ENCODE measurements at regions not wholly inside any gene's neighbourhood (a gene's known extent, or its start where the extent isn't known, plus 50 kb on each side); places are given as distances from the start of the nearest gene placed in this dataset.

GRCh38 chr4:130820448-130820847 is 1724.5 kb downstream of the C4orf33 start:
- TF ChIP-seq, protein P1, sequence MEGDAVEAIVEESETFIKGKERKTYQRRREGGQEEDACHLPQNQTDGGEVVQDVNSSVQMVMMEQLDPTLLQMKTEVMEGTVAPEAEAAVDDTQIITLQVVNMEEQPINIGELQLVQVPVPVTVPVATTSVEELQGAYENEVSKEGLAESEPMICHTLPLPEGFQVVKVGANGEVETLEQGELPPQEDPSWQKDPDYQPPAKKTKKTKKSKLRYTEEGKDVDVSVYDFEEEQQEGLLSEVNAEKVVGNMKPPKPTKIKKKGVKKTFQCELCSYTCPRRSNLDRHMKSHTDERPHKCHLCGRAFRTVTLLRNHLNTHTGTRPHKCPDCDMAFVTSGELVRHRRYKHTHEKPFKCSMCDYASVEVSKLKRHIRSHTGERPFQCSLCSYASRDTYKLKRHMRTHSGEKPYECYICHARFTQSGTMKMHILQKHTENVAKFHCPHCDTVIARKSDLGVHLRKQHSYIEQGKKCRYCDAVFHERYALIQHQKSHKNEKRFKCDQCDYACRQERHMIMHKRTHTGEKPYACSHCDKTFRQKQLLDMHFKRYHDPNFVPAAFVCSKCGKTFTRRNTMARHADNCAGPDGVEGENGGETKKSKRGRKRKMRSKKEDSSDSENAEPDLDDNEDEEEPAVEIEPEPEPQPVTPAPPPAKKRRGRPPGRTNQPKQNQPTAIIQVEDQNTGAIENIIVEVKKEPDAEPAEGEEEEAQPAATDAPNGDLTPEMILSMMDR (IDR thresholded peaks at IDR 0.05), result no peak
- no peak for TF ChIP-seq CHD2 (IDR thresholded peaks at IDR 0.05; ENCODE audit: low read length, partially characterized antibody)

Data from A549 (cell line).